Bronchial epithelial cell (primary cell): ENCODE measurements at regions not wholly inside any gene's neighbourhood (a gene's known extent, or its start where the extent isn't known, plus 50 kb on each side); places are given as distances from the start of the nearest gene placed in this dataset.

Experiments
- DNase-seq: peaks from one replicate; pipeline ENCODE4 v3.0.0-alpha.2; 2010; ENCODE audit warnings: low read depth
- FAIRE-seq: peaks from 2 replicates; lab custom pipeline; 2011; peaks lifted over from hg19 to GRCh38; lab: Jason Lieb, UNC
- H3K27me3 ChIP-seq: 2 replicates; pipeline ENCODE4 v1.5.1; 2011; ENCODE audit warnings: low read length; ENCODE audit not compliant: control insufficient read depth, insufficient read depth
- H3K36me3 ChIP-seq: 2 replicates; pipeline ENCODE4 v1.5.1; 2011; ENCODE audit warnings: low read length; ENCODE audit not compliant: control insufficient read depth, insufficient read depth
- H3K4me3 ChIP-seq: 2 replicates; pipeline ENCODE4 v1.5.1; 2011; ENCODE audit warnings: mild to moderate bottlenecking, low read depth, low read length, control low read depth
- CTCF ChIP-seq: IDR thresholded peaks from 2 replicates; pipeline ENCODE4 v1.5.1; 2011; ENCODE audit warnings: mild to moderate bottlenecking, moderate library complexity, low read length, control low read depth, inconsistent platforms; ENCODE audit not compliant: insufficient read depth, severe bottlenecking

GRCh38 chr2:14866736-14867352 lies 234.3 kb downstream of the LRATD1 start:
- TF ChIP-seq CTCF: no peak
- Histone ChIP-seq H3K27me3 (no peaks in the 10 kb centered on the region), H3K36me3 (no peaks in the 10 kb centered on the region), H3K4me3 (no peak overlapping the region)
- FAIRE-seq (no peak), DNase-seq (no peak)

- H3K36me3 ChIP-seq: no peaks in the 10 kb centered on the region
- H3K27me3 ChIP-seq: no peaks in the 10 kb centered on the region
- TF ChIP-seq CTCF: no peak
- H3K4me3 ChIP-seq: no peak overlapping the region
- FAIRE-seq (no peak), DNase-seq (no peak)
Observed at GRCh38 chr2:14867853-14868252, 235.3 kb downstream of the LRATD1 start.

GRCh38 chr2:14872779-14873325 lies 240.3 kb downstream of the LRATD1 start:
- FAIRE-seq: no peak

GRCh38 chr2:14881651-14882327 lies 249.3 kb downstream of the LRATD1 start:
- TF ChIP-seq CTCF: no peak
- no peaks in the 10 kb centered on the region for H3K36me3 ChIP-seq
- FAIRE-seq: no peak
- H3K4me3 ChIP-seq: no peak overlapping the region
- no peaks in the 10 kb centered on the region for H3K27me3 ChIP-seq
- DNase-seq: no peak

More at GRCh38 chr2:14872779-14873325, 240.3 kb downstream of the LRATD1 start:
- no peak for TF ChIP-seq CTCF
- DNase-seq: no peak
- Histone ChIP-seq H3K4me3 (no peak overlapping the region), H3K27me3 (no peaks in the 10 kb centered on the region), H3K36me3 (no peaks in the 10 kb centered on the region)

- FAIRE-seq (peak; percentile 7), DNase-seq (no peak)
- TF ChIP-seq CTCF: no peak
- Histone ChIP-seq H3K27me3 (no peaks in the 10 kb centered on the region), H3K36me3 (no peaks in the 10 kb centered on the region), H3K4me3 (no peak overlapping the region)
Observed at GRCh38 chr2:14884651-14885050, 252.1 kb downstream of the LRATD1 start.
